CD4-positive, alpha-beta T cell treated with Interleukin-15 for 4 hours (primary cell): ENCODE measurements at regions not wholly inside any gene's neighbourhood (a gene's known extent, or its start where the extent isn't known, plus 50 kb on each side); places are given as distances from the start of the nearest gene placed in this dataset.

Experiments
- DNase-seq: peaks from one replicate; pipeline ENCODE4 v3.0.0-alpha.2; 2020; ENCODE audit warnings: low spot score

DNA sequence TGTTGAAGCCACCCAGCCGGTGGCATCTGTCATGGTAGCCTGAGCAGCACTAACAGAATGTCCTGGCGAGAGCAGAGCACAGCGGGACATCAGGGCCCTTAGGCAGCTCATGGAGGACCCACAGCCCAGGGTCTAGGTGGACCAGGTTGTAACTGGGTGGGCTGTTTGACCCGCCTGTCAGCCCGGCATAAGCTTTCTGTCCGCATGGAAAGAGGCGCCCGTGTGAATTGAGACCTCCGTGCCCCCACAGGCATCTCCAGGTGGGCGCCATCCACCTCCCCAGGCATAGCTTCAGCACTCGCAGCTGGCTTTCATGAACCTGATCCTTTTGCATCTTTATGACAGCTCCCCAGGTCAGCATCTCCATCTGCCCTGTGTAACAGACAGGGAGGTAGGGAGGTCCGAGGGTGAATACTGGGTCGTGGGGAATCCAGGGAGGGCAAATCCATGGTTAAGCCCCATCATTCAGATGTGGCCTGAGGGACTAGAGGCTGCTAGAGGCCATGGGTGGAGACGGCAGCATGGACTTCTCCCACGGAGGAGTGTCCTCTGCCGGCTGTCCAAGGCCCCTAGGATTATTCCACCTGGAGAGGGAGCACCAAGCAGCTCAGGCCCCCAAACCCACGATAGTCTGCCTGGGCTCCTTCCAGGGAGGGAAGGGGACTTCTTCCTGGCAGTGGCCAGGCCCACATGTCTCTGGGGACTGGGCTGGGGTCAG lies 371.6 kb upstream of the MKI67 start:
- no peak for DNase-seq

DNA sequence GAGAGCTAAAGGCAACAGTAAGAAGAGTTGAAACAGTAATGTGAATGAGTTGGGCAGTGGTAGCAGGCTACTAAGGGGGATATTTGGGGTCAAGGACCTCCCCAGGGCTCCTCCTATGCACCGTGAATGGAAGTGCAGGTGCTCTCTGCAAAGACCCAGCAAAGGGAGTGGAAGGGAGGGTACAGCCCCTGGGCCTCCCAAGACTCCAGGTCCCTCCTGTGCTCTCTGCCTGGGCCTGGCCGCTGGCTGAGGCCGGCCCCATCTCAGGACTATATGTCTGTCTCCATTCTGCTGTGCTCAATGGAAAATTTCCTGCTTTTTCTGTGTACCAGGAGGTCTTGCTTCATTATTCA lies 372.1 kb upstream of the MKI67 start:
- no peak for DNase-seq

GRCh38 chr10:128498746-128499145 lies 372.5 kb upstream of the MKI67 start:
- no peak for DNase-seq

DNA sequence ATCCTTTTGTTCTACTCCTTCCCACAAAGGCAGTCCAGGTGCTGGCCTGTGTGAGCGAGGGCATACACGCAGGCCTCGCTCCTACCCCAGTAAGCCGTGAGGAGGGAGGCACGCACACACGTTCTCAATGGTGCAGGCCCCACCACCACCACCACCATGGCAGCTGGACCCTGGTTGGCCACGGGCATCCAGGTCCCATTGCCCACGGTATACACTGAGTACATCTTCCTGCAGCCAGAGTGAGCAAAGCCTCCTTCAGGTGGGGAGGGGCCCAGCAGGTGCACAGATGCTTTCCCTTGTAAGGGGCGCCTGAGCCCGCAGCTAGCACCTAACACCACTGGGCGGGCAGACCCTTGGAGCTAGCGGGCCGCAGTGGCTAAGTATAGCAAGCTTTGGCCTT lies 373.3 kb upstream of the MKI67 start:
- no peak for DNase-seq

- no peak for DNase-seq
These were observed 373.7 kb upstream of the MKI67 start for GRCh38 chr10:128499956-128500355.

DNA sequence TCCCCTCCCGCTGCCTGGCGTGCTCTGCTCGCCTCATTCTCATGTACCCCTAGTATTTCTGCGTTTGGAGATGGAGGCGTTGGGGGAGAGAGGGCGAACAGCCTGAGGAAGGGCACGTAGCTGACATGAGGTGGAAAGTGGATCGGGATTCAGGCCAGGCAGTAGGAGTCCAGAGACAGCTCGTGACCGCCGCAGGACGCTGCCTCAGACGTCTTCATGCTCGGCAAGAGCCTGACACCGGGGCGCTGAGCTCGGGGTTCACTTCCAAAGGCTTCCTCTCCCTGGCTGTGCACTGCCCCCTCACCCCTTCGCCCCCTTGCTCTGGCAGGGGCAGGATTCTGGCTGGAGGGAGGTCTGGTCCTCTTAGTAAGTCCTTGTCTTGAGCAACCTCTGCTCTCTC lies 374.4 kb upstream of the MKI67 start:
- DNase-seq = no peak

DNA sequence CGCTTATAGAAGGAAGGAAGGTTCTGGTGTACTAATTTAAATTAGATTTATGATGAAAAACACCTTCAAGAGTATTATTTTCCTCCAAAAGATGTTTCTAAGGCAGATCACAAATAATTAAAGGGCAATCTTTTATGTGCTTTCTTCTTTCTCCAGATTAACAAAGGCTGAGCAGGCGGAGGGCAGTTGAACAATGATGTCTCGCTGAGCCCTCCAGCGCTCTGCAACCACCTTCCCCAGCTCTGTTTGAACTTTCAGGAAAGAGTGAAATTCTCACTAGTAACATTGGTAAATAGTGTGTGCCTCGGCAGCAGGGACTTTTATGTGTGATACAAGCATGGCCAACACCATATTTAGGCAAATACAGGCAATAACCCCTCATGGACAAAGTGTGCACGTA lies 379.1 kb upstream of the MKI67 start:
- DNase-seq = no peak

- DNase-seq = no peak
These were observed 380.2 kb upstream of the MKI67 start for GRCh38 chr10:128506423-128506822.

- DNase-seq = no peak
These were observed 380.8 kb upstream of the MKI67 start for GRCh38 chr10:128507066-128507465.

GRCh38 chr10:128511284-128511683 lies 385.1 kb upstream of the MKI67 start:
- DNase-seq = no peak

- no peak for DNase-seq
These were observed 386.5 kb upstream of the MKI67 start for GRCh38 chr10:128512767-128513166.

DNA sequence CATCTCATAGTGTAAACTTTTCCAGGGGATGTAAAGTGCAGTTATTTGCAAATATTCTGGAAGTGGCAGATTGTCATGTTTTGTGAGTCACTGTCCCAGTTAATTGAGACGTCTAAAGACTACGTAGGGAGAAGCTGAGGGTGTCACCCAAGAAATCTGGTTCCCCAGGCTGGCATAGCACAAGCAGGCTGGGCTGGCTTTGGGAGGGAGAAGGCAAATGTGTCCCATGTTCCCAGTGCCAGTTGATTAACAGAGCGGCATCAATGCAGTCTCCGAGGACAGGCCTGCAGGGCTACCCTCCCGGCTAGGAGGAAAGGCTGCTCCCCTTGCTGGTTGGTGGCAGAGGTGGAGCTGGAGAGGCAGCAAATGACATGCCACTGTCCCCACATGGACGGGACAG lies 388.3 kb upstream of the MKI67 start:
- no peak for DNase-seq

GRCh38 chr10:128516180-128516579 lies 390.0 kb upstream of the MKI67 start:
- no peak for DNase-seq

- DNase-seq = no peak
These were observed 390.9 kb upstream of the MKI67 start for GRCh38 chr10:128517167-128517566.

DNA sequence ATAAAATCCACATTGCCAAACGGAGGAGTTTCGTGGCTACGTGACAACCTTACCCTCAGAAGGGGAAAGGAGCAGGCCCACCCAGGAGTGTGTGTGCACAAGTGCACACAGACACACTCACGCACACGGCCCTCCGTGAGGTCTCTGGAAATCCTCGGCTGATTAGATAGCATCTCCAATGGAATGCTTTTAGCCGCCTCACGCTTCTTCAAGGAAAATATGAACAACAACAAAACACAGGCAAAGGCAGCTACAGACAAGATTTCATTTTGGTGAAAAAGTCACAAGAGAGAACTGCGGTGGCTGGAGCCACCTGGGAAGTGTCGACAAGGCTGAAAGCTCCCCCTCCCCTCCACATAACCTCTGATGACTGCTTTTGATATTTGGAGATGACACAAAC lies 391.8 kb upstream of the MKI67 start:
- no peak for DNase-seq

DNA sequence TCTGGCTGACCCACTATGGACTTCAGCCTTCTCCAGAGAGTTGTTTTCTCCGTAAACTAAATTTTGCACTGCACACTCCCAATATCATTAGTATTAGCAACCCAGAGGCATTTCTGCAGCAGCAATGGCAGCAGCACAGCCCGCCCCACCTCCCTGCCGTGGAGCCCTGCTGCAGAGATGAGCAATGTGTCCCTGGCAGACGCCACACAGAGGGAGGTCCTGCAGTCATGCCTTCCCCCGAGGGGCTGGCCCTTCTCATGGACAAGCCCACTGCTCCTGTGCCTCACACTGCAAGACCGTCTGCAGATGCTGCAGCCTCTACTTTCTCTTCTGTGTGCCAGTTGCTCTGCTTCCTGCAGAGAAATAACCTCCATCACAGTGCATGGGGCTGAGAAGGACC lies 393.4 kb upstream of the MKI67 start:
- DNase-seq = no peak

DNA sequence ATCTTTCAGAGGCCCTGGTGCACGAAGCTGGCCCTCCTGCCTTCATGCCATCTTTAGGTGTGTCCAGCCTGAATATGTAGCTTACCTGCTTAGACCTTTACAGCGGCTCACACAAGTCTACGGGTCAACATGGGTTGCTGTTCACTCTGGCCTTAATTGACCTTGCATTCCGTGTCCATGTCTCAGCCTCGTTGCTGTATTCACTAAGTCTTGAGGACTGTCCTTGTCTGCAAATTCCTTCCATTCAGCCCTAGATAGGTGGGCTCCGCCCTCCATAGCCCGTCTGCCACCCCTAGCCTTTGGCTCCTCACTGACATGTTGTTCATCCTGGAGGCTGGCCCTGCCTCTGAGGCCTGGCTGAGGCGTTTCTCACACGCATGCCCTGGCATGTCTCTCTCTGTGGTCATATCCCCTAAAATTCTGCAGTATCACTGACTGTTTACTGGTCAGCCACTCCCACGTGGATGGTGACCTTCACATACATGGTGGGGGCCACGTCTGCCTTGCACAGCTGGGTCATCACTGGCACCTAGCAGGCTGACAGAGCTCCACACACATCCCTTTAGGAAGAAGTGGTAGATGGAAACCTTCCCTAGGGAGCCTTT lies 394.1 kb upstream of the MKI67 start:
- DNase-seq = no peak

DNA sequence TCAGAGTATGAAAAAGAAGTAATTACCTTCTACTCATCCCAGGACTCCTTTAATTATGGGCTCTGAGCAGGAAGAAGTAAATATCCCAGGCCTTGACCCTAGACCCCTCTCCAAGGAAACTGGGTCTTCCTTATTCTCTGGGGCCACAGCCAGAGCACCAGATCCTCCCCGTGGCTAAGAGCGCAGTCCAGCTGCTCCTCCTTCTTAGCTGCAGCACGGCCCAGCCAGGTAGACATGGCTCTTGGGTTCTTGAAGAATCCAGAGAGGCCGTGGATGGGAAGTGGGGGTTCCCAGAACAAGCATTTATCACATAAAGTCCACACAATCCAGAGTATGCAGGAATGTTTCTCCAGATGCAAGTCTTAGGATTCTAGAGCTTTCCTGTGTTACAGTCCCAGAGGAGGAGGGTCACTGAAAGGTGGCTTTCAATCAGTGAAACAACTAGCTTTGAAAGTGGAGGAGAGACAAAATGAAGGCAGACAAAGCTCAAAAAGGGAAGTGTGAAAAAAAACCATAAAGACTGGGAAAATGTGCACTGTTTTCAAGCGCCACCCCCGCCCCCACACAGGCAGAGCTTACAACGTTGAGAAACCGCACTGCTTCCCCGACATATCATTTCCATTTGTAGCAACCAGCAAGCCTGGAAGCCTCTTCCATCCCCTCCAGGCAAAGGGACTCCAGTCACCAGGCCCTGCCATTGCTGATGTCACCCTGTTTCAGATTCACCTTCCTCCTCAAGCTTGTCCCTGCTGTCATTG lies 396.5 kb upstream of the MKI67 start:
- DNase-seq = no peak

DNA sequence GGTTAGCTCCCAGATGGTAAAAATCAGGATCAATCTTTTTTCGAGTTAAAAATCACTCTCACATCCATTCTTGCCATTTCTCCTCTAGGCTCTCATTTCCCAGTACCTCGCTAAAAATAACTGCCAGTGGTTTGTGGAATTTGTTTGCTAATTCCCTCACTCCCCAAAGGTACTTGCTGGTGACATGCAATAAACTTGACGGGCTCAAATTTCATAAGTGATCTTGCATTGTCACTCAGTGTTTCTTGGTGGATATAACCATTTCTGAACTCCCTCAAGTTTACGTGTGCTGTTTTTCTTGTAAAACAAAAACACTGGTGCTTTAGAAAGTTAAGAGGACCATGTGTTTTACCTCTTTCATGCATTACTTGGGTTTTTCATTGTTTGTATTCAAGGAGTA lies 399.2 kb upstream of the MKI67 start:
- DNase-seq = no peak

DNA sequence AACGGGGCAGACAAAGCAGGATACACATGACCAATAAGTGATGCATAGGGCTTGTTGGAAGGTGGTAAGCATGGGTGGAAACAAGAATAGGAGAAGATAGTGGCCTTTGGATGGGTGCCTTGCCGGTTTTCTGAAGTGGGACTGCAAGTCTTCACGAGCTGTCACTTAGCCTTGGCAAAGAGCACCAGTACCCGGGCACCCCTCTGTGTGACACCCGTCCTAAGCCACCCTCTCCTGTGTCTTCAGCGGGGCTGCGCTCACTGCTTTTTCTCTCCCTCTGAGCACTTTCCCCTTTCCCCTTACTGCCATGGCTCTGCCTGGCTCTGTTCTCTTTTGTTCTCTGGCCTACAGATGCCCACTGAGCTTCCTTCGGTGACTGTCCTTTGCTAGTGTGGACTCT lies 399.7 kb upstream of the MKI67 start:
- DNase-seq = no peak

DNA sequence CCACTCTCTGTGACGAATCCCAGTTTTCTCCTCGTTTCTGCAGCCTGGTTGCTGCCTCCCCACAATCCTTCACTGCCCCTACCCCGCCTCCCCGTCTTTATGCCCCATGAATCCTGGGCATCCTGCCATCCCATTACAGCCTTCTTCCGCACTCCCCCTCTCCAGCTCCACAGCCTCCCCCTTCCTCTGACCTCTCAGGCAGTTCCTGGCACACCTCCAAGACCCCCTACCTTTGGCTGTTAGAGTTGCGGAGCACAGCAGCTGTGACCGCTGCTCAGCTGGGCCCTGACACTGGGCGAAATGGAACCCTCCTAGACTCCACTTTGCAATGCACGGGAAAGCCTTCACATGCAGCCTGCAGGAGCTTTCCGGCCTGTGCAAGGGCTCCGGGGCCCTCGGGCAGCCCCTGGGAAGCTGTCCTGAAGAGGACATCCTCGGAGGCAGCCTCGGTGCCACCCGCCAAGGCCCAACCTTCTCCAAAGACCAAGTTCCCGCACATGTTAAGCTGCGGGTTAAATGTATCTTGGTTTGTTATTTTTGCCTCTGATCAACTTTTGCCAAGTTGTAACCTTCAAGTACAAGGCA lies 400.7 kb upstream of the MKI67 start:
- no peak for DNase-seq

DNA sequence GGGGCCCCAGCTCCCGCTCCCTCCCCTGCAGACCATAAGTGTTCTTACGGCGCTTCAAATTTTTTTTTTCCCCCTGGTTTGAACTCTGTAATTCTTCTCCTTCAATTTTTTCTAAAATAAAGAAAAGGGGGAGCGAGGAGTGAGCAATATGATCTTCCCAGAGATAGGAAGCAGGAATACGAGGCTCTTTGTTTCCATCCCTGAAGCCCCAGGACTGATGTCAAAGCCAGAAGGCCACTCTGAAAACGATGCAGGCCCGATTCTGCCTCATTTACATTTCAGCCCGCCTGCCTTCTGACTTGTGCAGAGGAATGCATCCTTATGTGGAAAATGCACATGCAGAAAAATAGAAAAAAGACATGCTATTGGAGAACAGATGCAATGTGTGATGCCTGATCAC lies 401.5 kb upstream of the MKI67 start:
- DNase-seq = no peak

- DNase-seq = no peak
These were observed 401.9 kb upstream of the MKI67 start for GRCh38 chr10:128528167-128528566.
